GM19023 (cell line): ENCODE measurements at regions not wholly inside any gene's neighbourhood (a gene's known extent, or its start where the extent isn't known, plus 50 kb on each side); places are given as distances from the start of the nearest gene placed in this dataset.
"Not testable (repeated sequence)": the region's sequence is repeated elsewhere in the genome, so short reads cannot be mapped to it uniquely, and the experiment has no call there.

ENCODE experiments used
- ATAC-seq: cut with Tn5 transposase; IDR thresholded peaks from one replicate; pipeline ENCODE4 v1.9.1; 2021; ENCODE audit warnings: mild to moderate bottlenecking, moderate library complexity; ENCODE audit not compliant: unreplicated experiment

DNA sequence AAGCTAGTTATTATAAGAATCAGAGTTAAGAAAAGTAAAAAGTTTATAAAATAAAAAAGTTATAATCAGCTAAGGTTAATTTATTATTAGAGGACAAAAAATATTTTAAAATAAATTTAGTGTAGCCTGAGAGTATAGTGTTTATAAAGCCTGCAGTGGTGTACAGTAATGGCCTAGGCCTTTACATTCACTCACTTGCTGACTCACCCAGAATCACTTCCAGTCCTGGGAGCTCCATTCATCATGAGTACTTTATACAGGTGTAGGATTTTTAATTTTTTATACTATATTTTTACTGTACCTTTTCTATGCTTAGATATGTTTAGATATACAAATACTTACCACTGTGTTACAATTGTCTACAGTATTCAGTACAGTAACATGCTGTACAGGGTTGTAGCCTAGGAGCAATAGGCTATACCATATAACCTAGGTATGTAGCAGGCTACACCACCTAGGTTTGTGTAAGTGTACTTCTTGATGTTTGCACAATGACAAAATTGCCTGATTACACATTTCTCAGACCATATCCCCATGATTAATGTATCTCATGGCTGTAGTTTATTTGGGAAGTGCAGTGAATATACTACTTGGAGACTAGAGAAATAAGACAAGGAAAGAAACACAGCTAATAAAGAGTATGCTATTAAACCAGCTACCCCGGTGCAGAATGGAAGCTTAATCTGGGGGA, 101.9 kb upstream of the GALNT15 start:
- ATAC-seq: no peak

- no peak for ATAC-seq
Measured at GRCh38 chr3:16073203-16073602, 101.3 kb upstream of the GALNT15 start.

GRCh38 chr3:16073990-16074671, 100.3 kb upstream of the GALNT15 start:
- not testable (repeated sequence) for ATAC-seq

- ATAC-seq: no peak
Measured at GRCh38 chr3:16075647-16076046, 98.8 kb upstream of the GALNT15 start.

GRCh38 chr3:16076564-16076963, 97.9 kb upstream of the GALNT15 start:
- no peak for ATAC-seq

- ATAC-seq: not testable (repeated sequence)
Measured at GRCh38 chr3:16077146-16077545, 97.3 kb upstream of the GALNT15 start.

GRCh38 chr3:16077681-16078080, 96.8 kb upstream of the GALNT15 start:
- not testable (repeated sequence) for ATAC-seq

- ATAC-seq: no peak
Measured at GRCh38 chr3:16079519-16079918, 95.0 kb upstream of the GALNT15 start.

DNA sequence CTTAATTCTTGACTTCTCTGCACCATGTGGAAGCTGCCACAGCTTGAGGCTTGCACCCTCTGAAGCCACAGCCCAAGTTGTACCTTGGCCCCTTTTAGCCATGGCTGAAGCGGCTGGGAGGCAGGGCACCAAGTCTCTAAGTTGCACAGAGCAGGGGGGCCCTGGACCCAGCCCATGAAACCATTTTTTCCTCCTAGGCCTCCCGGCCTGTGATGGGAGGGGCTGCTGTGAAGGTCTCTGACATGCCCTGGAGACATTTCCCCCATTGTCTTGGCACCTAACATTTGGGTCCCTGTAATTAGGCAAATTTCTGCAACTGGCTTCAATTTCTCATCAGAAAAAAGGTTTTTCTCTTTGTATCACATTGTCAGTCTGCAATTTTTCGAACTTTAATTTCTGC, 92.8 kb upstream of the GALNT15 start:
- no peak for ATAC-seq

GRCh38 chr3:16084887-16085286, 89.6 kb upstream of the GALNT15 start:
- ATAC-seq: no peak

DNA sequence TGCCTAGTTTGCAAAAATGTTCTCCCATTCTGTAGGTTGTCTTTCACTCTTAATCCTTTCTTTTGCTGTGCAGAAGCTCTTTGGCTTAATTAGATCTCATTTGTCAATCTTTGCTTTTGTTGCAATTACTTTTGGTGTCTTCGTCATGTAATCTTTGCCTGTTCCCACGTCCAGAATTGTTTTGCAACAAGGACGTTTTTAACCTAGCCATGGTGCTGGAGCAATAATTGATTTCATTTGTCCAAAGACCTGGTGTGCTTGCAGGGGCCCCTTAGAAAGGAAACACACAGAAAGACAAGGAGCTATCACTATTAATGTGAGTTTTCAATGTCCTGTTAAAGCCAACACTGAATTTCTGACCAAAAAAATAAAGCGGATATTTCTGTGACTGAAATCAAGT, 89.1 kb upstream of the GALNT15 start:
- no peak for ATAC-seq

DNA sequence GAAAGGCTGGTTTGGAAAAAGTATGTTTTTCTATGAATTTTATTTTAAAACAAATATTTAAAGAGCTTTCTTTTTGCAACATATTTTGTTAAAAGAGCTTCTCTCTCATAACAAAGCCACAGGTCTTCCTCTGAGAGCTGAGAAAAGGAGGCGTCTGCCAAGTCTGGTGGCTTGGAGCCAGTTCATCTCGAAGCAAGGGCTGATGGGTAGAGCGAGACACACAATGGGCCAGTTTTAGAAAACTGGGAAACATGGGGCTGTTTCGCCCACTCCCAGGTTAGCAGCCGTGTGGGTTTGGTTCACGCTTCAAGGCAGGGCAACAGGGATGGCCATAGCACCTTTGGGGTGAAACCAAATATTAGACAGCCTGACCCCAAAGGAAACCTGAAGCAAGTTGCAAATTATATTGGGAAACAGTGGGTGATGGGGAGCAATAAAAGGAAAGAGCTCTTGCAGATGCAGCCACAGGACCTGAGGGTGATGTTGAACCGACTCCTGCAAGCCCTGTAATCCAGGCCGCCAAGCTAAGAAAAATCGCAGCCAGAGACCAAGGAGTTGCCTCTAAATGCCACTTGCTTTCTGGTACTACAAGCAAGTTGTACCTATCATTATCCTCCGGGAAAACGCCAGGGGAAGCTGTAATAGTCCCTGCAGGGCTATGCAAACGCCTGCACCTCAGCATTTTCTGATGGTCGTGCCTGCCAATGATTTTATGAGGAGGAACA, 88.4 kb upstream of the GALNT15 start:
- ATAC-seq: no peak

GRCh38 chr3:16086690-16087089, 87.8 kb upstream of the GALNT15 start:
- no peak for ATAC-seq

DNA sequence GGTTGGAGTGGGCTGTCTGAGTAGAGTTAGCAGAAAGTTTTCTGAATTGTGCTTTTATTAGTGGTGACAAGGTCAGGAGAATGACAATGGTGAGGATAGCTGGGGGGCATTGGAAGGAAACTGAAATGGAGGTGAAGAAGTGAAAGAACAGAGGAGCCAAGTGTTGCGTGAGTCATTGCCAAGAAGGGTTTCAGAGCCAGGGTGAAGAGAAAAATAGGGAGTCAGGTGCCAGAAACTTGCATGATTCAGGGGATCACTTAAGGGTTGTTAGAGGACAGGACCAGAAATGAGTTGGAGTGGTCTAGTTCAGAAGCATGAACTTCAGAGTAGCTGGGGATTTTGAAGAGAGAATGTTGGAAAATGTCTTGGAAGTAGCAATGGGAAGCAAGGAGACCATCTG, 86.0 kb upstream of the GALNT15 start:
- no peak for ATAC-seq

GRCh38 chr3:16089521-16089920, 85.0 kb upstream of the GALNT15 start:
- no peak for ATAC-seq

DNA sequence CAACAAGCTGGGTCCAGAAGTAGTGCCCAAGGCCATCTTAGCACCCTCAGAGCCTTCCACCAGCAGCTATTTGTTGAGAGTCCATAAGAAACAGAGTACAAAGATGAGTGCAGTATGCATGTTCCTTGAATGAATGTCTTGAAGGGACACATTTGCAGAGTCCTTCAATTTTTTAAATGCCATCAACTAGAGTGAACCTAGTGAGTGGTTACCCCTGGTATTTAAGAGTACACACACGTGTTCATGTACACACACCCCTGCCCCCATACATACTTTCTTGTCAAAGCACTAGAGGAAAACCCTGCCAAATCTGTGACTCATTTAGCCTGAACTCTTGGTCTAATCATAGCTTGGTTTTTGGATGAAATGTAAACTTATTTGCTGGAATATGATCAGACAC, 84.5 kb upstream of the GALNT15 start:
- ATAC-seq: no peak

DNA sequence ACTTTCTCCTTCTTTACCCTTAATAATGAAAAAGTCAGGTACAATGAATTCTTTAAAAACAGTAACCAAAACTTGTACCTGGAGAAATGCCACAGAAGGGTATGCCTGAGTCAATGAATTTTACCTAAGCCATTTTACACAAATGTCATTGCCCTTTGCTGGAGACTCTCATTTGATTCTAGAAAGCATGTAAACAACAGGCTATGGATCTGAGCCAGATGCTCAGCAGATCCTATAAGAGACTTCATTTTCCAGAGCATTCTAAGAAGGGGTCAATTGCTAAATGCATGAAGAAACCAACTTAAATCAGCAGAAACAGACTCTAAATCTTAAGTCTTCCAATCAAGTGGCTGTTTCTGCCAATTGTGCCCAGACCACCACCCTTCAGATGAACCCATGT, 83.8 kb upstream of the GALNT15 start:
- ATAC-seq: no peak

DNA sequence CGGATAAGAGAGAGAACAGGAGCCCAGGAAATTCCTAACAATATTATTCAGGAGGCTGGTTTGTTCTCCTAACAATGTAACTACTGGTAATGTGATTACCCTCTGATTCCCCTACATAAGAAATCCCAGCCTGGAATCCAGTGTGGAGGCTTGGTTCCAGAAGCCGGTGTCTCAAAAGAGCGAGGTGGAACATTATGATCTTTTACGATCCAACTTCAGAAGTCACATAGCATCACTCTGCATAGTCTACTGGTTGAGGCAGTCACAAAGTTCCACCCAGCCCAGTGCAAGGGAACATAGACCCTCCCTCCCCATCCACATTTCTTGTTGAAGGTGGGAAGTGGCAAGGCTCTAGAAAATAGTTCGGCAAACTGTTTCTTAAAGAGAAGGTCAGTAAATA, 81.6 kb upstream of the GALNT15 start:
- ATAC-seq: no peak

DNA sequence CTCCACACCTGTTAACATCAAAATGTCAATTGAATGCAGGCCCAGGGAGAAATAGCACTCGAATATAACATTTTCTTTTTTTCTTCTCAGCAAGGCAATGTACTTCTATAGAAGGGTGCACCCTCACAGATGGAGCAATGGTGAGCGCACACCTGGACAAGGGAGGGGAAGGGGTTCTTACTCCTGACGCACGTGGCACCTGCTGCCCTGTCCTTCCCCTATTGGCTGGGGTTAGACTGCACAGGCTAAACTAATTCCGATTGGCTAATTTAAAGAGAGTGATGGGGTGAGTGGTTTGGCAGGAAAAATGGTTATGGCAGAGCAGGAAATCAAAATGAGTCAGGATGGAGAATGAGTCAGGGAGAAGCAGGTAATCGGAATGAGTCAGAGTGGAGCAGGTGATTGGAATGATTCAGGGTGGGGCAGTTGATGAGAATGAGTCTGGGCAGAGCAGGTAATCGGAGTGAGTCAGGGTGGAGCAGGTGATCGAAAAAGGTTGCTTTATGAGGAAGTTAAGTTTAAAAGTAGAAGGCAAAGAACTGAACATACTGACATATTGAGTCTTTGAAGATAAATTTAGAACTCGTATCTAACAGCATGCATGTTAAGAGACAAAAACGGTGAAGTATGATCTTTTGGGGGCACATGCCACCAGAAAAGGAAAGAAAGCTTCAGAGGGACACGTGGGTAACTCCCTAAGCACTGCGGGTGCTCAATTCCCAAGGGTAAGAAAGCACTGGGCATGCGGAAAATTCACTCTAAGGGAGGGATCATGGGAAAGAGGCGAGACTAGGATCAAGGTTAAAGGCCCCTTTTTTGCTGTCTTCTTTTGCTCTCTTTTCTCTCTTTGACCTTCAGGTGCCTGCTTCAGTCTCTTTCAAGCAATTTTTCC, 72.9 kb upstream of the GALNT15 start:
- ATAC-seq: no peak

DNA sequence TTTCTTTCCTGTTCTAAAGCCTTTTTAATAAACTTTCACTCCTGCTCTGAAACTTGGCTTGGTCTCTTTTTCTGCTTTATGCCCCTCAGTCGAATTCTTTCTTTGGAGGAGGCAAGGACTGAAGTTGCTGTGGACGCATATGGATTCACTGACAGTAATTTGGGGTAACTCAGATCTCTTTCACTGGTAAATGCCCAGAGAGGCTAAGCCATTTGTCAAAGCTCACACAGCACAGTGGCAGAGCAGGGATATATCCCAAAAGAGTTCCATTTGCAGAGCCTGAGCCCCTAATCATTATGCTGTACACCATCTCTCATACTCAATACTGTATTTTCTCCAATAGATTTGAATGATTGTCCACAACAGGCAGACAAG, 72.3 kb upstream of the GALNT15 start:
- ATAC-seq: no peak

DNA sequence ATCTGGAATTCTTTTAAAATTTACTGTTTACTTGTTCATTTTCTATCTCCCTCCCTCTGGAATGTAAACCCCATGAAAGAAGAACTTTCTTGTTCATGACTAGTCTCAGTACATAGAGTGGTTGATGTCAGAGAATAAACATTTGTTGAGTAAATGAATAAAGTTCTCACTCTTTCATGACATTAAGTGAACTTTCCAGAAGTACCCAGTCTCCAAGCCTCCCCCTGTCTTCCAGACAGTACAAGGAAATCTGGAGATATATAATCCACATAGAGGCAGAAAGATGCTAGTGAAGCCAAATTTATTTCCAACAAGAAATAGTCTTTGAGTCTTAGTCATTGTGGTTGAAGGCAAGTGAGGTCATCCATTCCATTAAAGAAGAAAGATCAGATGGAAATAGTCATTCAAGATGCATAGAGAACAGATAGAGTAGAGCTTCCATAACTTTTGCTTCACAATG, 71.5 kb upstream of the GALNT15 start:
- ATAC-seq: no peak
